Osteoblast (primary cell): ENCODE measurements at regions not wholly inside any gene's neighbourhood (a gene's known extent, or its start where the extent isn't known, plus 50 kb on each side); places are given as distances from the start of the nearest gene placed in this dataset.

Experiments used
- DNase-seq: peaks from one replicate; pipeline ENCODE4 v3.0.0; 2011; ENCODE audit warnings: low spot score, mixed read lengths; ENCODE audit not compliant: insufficient read length; ENCODE audit errors: missing footprints
- H2AFZ ChIP-seq: 2 replicates; pipeline ENCODE4 v1.6.0; 2011; ENCODE audit warnings: mild to moderate bottlenecking, low read length
- H3K27ac ChIP-seq: 2 replicates; pipeline ENCODE4 v1.5.1; 2011; ENCODE audit warnings: mild to moderate bottlenecking, low read depth, low read length, moderate library complexity
- H3K27me3 ChIP-seq: 2 replicates; pipeline ENCODE4 v1.6.0; 2012; ENCODE audit warnings: mild to moderate bottlenecking, control low read depth, inconsistent platforms, low read length, moderate library complexity; ENCODE audit not compliant: insufficient read depth
- H3K36me3 ChIP-seq: 2 replicates; pipeline ENCODE4 v1.5.1; 2011; ENCODE audit warnings: mild to moderate bottlenecking, low read length, control low read depth, moderate library complexity; ENCODE audit not compliant: insufficient read depth
- H3K4me1 ChIP-seq: 2 replicates; pipeline ENCODE4 v1.5.1; 2011; ENCODE audit warnings: mild to moderate bottlenecking, low read length, control low read depth, moderate library complexity; ENCODE audit not compliant: insufficient read depth
- H3K4me2 ChIP-seq: 2 replicates; pipeline ENCODE4 v1.6.0; 2011; ENCODE audit warnings: mild to moderate bottlenecking, low read length; ENCODE audit not compliant: insufficient read depth
- H3K4me3 ChIP-seq: fragments of 200-600 bp; sonication (generic); 3 replicates; pipeline ENCODE4 v1.5.1; 2012; ENCODE audit warnings: mild to moderate bottlenecking, low read length, inconsistent platforms; ENCODE audit not compliant: insufficient read depth
- H3K79me2 ChIP-seq: 2 replicates; pipeline ENCODE4 v1.6.0; 2012; ENCODE audit warnings: mild to moderate bottlenecking, low read length, control low read depth, inconsistent platforms; ENCODE audit not compliant: insufficient read depth
- H3K9me3 ChIP-seq: 2 replicates; pipeline ENCODE4 v1.5.1; 2011; ENCODE audit warnings: low read depth, low read length, control low read depth
- H4K20me1 ChIP-seq: 2 replicates; pipeline ENCODE4 v1.6.0; 2012; ENCODE audit warnings: mild to moderate bottlenecking, low read length, control low read depth; ENCODE audit not compliant: insufficient read depth
- CTCF ChIP-seq: IDR thresholded peaks from 2 replicates; pipeline ENCODE4 v1.5.1; 2011; ENCODE audit warnings: mild to moderate bottlenecking, low read depth, low read length, moderate library complexity; ENCODE audit errors: extremely low read depth

- Histone ChIP-seq H3K27ac (no peak overlapping the region), H4K20me1 (no peaks in the 10 kb centered on the region), H3K4me3 (no peak overlapping the region), H3K4me2 (no peak overlapping the region), H3K9me3 (no peaks in the 10 kb centered on the region), H2AFZ (no peak overlapping the region), H3K79me2 (no peaks in the 10 kb centered on the region), H3K27me3 (no peaks in the 10 kb centered on the region), H3K4me1 (no peaks in the 10 kb centered on the region), H3K36me3 (no peaks in the 10 kb centered on the region)
- no peak for DNase-seq
- no peak for TF ChIP-seq CTCF
Observed at GRCh38 chr12:20201733-20202132, 166.6 kb upstream of the PDE3A start.

DNA sequence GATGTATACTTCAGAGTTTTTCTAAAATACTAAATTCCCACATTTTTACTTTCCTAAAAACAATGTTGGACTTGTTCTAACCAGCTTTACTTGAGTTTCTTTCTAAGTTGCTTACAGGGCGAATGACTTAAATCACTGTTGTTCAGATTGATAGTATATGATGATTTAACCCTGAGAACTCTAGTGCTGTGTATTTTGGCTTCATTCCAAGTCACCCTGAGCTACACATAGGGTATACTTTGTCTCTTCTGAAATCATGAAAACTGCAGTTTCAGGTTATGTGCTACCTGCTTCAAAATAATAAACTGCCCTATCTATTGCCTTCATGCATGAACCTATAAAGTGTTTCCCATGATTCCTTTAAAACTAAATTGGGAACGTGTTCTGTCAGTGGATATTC, 162.5 kb upstream of the PDE3A start:
- no peak for TF ChIP-seq CTCF
- no peaks in the 10 kb centered on the region for H4K20me1 ChIP-seq
- no peaks in the 10 kb centered on the region for H3K36me3 ChIP-seq
- no peak overlapping the region for H3K4me3 ChIP-seq
- no peak for DNase-seq
- no peaks in the 10 kb centered on the region for H3K27me3 ChIP-seq
- H3K9me3 ChIP-seq, result no peaks in the 10 kb centered on the region
- H3K27ac ChIP-seq, result no peak overlapping the region
- no peak overlapping the region for H2AFZ ChIP-seq
- no peaks in the 10 kb centered on the region for H3K79me2 ChIP-seq
- no peaks in the 10 kb centered on the region for H3K4me1 ChIP-seq
- H3K4me2 ChIP-seq, result no peak overlapping the region

DNA sequence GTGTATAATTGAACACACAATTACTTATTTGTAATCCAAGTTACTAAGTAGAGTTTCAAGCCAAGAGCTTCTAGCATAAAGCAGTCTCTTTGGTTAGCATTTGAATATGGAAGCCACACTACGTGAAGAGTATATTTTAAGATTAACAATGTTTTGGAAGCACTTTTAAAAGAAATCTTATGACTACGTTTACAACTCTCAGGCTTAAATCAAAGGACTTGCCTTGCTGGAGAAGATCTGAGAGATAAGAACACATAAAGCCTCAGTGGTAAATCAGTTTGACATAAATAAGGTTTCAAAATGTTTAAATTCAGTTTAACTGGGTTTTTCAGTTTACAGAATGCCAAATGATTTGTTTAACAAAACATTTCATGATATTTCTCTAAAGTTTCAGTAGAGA, 161.9 kb upstream of the PDE3A start:
- no peaks in the 10 kb centered on the region for H3K27me3 ChIP-seq
- no peaks in the 10 kb centered on the region for H3K4me1 ChIP-seq
- H2AFZ ChIP-seq, result no peak overlapping the region
- H3K4me3 ChIP-seq, result no peak overlapping the region
- H3K4me2 ChIP-seq, result no peak overlapping the region
- no peak for DNase-seq
- no peaks in the 10 kb centered on the region for H3K9me3 ChIP-seq
- H3K79me2 ChIP-seq, result no peaks in the 10 kb centered on the region
- TF ChIP-seq CTCF, result no peak
- no peak overlapping the region for H3K27ac ChIP-seq
- H4K20me1 ChIP-seq, result no peaks in the 10 kb centered on the region
- no peaks in the 10 kb centered on the region for H3K36me3 ChIP-seq

DNA sequence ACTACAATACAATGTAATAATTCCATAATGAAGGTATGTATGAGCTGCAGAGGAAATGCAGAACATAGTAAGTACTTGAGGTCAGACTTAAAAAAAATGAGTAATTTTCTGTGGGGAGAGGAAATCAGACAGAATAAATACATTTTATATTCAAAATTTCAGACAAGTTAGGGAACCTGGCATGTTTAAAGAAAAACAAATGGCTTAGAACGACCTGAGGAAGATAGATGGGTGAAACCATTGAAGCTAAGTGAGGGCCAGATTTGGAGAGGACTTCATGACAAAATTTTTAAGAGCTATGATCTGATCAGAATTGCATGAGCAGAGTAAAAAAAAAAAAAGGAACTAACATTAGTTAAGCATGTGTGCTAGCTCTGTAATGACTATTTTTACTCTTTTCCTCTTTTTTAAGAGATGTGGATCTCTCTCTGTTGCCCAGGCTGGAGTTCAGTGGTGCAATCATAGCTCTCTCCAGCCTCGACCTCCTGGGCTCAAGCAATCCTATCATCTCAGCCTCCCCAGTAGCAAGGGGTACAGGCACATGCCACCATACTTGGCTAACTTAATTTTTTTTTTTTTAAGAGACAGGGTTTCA, 157.6 kb upstream of the PDE3A start:
- no peak for TF ChIP-seq CTCF
- Histone ChIP-seq H2AFZ (no peak overlapping the region), H3K9me3 (no peaks in the 10 kb centered on the region), H3K27ac (no peak overlapping the region), H3K79me2 (no peaks in the 10 kb centered on the region), H4K20me1 (no peaks in the 10 kb centered on the region), H3K36me3 (no peaks in the 10 kb centered on the region), H3K4me1 (peaks cover 8% of the 10 kb centered on the region), H3K4me2 (no peak overlapping the region), H3K27me3 (no peaks in the 10 kb centered on the region), H3K4me3 (no peak overlapping the region)
- no peak for DNase-seq
